Body of pancreas (tissue), 4 donors: ENCODE measurements at regions not wholly inside any gene's neighbourhood (a gene's known extent, or its start where the extent isn't known, plus 50 kb on each side); places are given as distances from the start of the nearest gene placed in this dataset.
"Not testable (repeated sequence)": the region's sequence is repeated elsewhere in the genome, so short reads cannot be mapped to it uniquely, and the experiment has no call there.

Experiments
- ATAC-seq: fragments of 150-250 bp; one replicate; pipeline ENCODE4 v1.9.1; 2016
- DNase-seq, 4 donors: peaks; one replicate each; pipeline ENCODE4 v3.0.0-alpha.2; 2019
- H3K27ac ChIP-seq, 4 donors: fragments of 200-600 bp; sonication (generic); 1 replicate in 3 of 4; 2 replicates in 1 of 4; pipeline versions ENCODE4 v1.5.1 to v1.6.1; 2016 to 2019; ENCODE audit warnings: mild to moderate bottlenecking in 1 of 4, mixed read lengths in 1 of 4, moderate library complexity in 1 of 4
- H3K27me3 ChIP-seq, 2 donors: fragments of 200-600 bp; sonication (generic); one replicate each; pipeline ENCODE4 v1.6.0; 2016; ENCODE audit warnings: mild to moderate bottlenecking in 1 of 2
- H3K36me3 ChIP-seq, 2 donors: fragments of 200-600 bp; sonication (generic); replicated peaks in 1 of 2; 2 replicates each; pipeline ENCODE4 v1.5.1; 2016; ENCODE audit warnings: low read depth in 2 of 2; ENCODE audit not compliant: insufficient read depth in 1 of 2
- H3K4me1 ChIP-seq: fragments of 200-600 bp; sonication (generic); one replicate; pipeline ENCODE4 v1.6.0; 2016
- H3K4me3 ChIP-seq, 2 donors: fragments of 200-600 bp; sonication (generic); 1 replicate in 1 of 2; 2 replicates in 1 of 2; pipeline ENCODE4 v1.5.1; 2016 to 2019
- H3K9me3 ChIP-seq, 3 donors: fragments of 200-600 bp; sonication (generic); 1 replicate in 2 of 3; 2 replicates in 1 of 3; pipeline ENCODE4 v1.5.1; 2016
- POLR2A ChIP-seq, 3 donors: fragments of 450-650 bp; IDR thresholded peaks; one replicate each; pipeline ENCODE4 v1.6.1; 2016; ENCODE audit warnings: antibody characterized with exemption in 3 of 3, mild to moderate bottlenecking in 2 of 3
- WGBS, 2 donors: methylation state at CpG; one replicate each; pipeline ENCODE4 v1.1.5; 2017; 5-methylcytosine and 5-hydroxymethylcytosine counted together
- intact Hi-C: fragments of 100-400 bp; cut with DNase I; formaldehyde crosslinking; loops from one replicate; pipeline ENCODE4 v1.15.1; 2023
- TF ChIP-seq, protein P1 (sequence below), 7 experiments: fragments of 450-650 bp in 4 of 7; fragments of 200-600 bp in 3 of 7; sonication (generic) in 3 of 7; IDR thresholded peaks; one replicate each; pipeline ENCODE4 v1.5.1; 2016 to 2019; ENCODE audit warnings: antibody characterized with exemption in 7 of 7

DNA sequence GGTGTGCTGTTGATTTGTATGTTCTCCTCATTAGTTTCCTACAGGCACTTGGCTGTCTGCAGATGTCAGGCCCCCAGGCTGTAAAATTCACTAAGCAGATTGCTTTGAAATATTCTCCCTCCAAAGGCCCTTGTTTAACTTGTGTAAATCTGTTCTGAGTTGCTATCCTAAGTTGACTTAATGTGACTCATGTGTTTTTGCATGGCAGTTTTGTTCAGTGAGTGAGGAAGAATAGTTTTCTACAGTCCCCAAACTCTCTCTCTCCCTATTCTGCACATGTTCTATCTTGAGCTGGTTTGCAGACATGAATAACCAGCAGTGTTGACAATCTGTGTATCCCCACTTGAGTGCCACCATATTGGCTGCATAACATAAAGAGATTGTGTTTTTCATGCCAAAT is 1005.4 kb upstream of the DDX18 start:
- no peaks in the 10 kb centered on the region for H3K9me3 ChIP-seq
- TF ChIP-seq, protein P1, sequence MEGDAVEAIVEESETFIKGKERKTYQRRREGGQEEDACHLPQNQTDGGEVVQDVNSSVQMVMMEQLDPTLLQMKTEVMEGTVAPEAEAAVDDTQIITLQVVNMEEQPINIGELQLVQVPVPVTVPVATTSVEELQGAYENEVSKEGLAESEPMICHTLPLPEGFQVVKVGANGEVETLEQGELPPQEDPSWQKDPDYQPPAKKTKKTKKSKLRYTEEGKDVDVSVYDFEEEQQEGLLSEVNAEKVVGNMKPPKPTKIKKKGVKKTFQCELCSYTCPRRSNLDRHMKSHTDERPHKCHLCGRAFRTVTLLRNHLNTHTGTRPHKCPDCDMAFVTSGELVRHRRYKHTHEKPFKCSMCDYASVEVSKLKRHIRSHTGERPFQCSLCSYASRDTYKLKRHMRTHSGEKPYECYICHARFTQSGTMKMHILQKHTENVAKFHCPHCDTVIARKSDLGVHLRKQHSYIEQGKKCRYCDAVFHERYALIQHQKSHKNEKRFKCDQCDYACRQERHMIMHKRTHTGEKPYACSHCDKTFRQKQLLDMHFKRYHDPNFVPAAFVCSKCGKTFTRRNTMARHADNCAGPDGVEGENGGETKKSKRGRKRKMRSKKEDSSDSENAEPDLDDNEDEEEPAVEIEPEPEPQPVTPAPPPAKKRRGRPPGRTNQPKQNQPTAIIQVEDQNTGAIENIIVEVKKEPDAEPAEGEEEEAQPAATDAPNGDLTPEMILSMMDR (IDR thresholded peaks at IDR 0.05), result no peak
- TF ChIP-seq POLR2A (IDR thresholded peaks at IDR 0.05), result no peak
- no peak for ATAC-seq
- intact Hi-C loops, result no loop called here
- no peaks in the 10 kb centered on the region for H3K36me3 ChIP-seq
- no peaks in the 10 kb centered on the region for H3K4me1 ChIP-seq
- no peaks in the 10 kb centered on the region for H3K27me3 ChIP-seq
- no peak overlapping the region for H3K4me3 ChIP-seq
- no peak overlapping the region for H3K27ac ChIP-seq
- no peak for DNase-seq

DNA sequence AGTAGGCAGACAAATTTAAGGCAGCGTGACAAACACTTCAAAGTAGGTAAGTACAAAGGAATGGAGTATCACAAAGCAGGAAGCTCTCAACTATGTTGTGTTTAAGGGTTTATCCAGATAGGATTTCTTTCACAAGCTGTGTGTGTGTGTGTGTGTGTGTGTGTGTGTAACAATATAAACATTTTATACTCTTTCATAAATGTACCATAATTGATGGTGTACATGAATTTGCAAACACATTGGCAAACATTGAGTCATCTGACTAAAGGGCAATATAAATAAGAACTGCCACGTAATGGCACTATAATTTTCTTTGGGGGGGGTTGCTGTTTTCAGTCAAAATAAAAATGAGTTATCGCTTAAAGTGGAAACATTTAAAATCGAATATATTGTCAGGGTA is 1004.4 kb upstream of the DDX18 start:
- Histone ChIP-seq H3K4me1 (no peaks in the 10 kb centered on the region), H3K36me3 (no peaks in the 10 kb centered on the region), H3K4me3 (no peak overlapping the region), H3K9me3 (no peaks in the 10 kb centered on the region), H3K27ac (no peak overlapping the region), H3K27me3 (no peaks in the 10 kb centered on the region)
- no peak for ATAC-seq
- intact Hi-C loops, result no loop called here
- WGBS, 2 donors, result 56 to 61% methylated on average over 4 of the region's 4 CpGs
- TF ChIP-seq POLR2A (IDR thresholded peaks at IDR 0.05), result no peak
- TF ChIP-seq, protein P1 (IDR thresholded peaks at IDR 0.05), result no peak
- no peak for DNase-seq

DNA sequence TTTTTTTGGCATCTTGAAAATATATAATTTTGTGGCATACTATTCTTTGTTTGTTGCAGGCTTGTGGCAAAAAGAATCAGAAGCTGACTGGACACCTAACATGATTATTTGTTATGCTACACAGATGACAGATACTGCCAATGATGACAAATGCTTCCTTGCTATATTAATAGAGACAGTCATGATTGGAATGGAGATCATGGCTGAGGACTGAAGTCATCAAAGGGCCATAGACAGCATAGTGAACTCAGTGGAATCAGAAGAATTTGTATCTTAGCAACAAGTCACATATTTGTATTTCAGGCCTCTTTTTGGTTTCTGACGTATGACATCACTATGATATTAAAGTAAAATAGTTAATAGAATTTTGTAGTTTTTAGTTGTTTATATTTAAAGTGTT is 1003.8 kb upstream of the DDX18 start:
- WGBS, 2 donors, result 44 to 55% methylated on average over 1 of the region's 1 CpG
- ATAC-seq (no peak), DNase-seq (no peak)
- Histone ChIP-seq H3K36me3 (no peaks in the 10 kb centered on the region), H3K4me3 (no peak overlapping the region), H3K4me1 (no peaks in the 10 kb centered on the region), H3K27me3 (no peaks in the 10 kb centered on the region), H3K27ac (no peak overlapping the region), H3K9me3 (no peaks in the 10 kb centered on the region)
- no peak for TF ChIP-seq POLR2A (IDR thresholded peaks at IDR 0.05)
- TF ChIP-seq, protein P1 (IDR thresholded peaks at IDR 0.05), result no peak
- intact Hi-C loops, result no loop called here

GRCh38 chr2:116819355-116819754 is 995.1 kb upstream of the DDX18 start:
- no peak overlapping the region for H3K4me3 ChIP-seq
- TF ChIP-seq POLR2A (IDR thresholded peaks at IDR 0.05), result no peak
- TF ChIP-seq, protein P1 (IDR thresholded peaks at IDR 0.05), result peak in 1 of 7 experiments; percentile 7
- H3K9me3 ChIP-seq, result no peaks in the 10 kb centered on the region
- intact Hi-C loops, result no loop called here
- no peaks in the 10 kb centered on the region for H3K36me3 ChIP-seq
- no peaks in the 10 kb centered on the region for H3K27me3 ChIP-seq
- no peak for ATAC-seq
- no peak for DNase-seq
- no peaks in the 10 kb centered on the region for H3K4me1 ChIP-seq
- no peak overlapping the region for H3K27ac ChIP-seq

DNA sequence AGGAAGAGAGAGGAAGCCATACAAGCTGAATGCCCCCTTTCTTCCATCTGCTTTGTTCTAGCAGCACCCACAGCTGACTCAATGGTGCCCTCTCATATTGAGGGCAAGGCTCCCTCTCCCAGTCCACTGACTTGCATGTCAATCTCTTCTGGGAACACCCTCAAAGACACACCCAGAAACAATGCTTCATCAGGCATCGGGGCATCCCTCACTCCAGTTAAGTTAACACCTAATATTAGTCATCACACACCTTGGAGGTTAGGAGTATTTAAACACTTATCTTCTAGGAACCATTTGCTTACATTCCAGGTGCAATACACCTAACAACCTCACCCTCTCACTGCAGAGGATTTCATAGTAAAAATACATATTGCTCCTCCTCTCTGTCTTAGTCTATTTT is 993.5 kb upstream of the DDX18 start:
- ATAC-seq, result no peak
- H3K4me3 ChIP-seq, result no peak overlapping the region
- no peak overlapping the region for H3K27ac ChIP-seq
- H3K27me3 ChIP-seq, result no peaks in the 10 kb centered on the region
- TF ChIP-seq POLR2A (IDR thresholded peaks at IDR 0.05), result no peak
- TF ChIP-seq, protein P1 (IDR thresholded peaks at IDR 0.05), result no peak
- WGBS, 2 donors, result 34 to 50% methylated on average over 1 of the region's 1 CpG
- no peaks in the 10 kb centered on the region for H3K4me1 ChIP-seq
- DNase-seq, result no peak
- no peaks in the 10 kb centered on the region for H3K36me3 ChIP-seq
- H3K9me3 ChIP-seq, result no peaks in the 10 kb centered on the region
- intact Hi-C loops, result no loop called here

DNA sequence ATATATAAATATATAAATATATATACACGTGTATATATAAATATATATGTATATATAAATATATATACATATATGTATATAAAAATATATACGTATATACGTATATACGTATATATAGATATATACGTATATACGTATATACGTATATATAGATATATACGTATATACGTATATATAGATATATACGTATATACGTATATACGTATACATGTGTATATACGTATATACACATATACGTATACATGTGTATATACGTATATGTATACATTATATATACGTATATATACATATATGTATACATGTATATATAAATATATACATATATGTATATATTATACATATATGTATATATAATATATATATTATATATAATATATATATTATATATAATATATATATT is 984.9 kb upstream of the DDX18 start:
- intact Hi-C loops, H3K36me3 ChIP-seq, H3K27me3 ChIP-seq, H3K4me3 ChIP-seq, H3K27ac ChIP-seq, H3K9me3 ChIP-seq, DNase-seq, H3K4me1 ChIP-seq, ATAC-seq: not testable (repeated sequence)
- 81 to 87% methylated on average over 16 of the region's 16 CpGs for WGBS, 2 donors
